ENCODE measurements at regions not wholly inside any gene's neighbourhood (a gene's known extent, or its start where the extent isn't known, plus 50 kb on each side); places are given as distances from the start of the nearest gene placed in this dataset.
"Not testable (repeated sequence)": the region's sequence is repeated elsewhere in the genome, so short reads cannot be mapped to it uniquely, and the experiment has no call there.

- FAIRE-seq (no peak), DNase-seq (ENCODE audit: low spot score) (no peak)
These were observed 70.2 kb upstream of the BTG3 start for GRCh38 chr21:17682924-17683323.

DNA sequence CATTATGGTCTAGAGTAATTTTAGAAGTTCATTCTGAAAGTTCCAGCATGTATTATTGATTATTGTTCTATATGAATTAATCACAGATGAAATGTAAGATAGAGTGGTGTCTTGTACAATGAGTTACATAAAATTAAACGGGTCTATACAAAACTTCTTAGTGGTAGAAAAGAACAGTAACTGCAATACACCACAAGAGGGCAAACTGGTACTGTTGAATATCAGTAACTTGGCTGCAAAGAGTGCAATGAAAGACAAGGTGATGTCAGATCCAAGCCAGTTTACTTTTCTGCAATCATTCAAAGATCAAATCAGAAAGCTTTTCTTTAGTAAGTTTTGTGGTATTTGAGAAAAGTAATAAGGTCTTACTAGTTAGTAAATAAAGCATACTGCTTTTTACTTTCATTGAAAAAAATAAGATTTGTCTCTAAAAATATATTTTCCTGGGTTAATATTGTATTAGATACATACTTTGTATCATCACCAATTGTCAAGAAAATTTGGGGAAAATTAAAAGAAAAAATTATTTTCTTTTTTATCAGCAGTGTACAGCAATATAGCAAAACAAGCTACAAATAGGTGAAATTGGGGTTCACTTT lies 66.4 kb upstream of the BTG3 start:
- DNase-seq (ENCODE audit: low spot score) (peak; percentile 55), FAIRE-seq (peak; percentile 9)

DNA sequence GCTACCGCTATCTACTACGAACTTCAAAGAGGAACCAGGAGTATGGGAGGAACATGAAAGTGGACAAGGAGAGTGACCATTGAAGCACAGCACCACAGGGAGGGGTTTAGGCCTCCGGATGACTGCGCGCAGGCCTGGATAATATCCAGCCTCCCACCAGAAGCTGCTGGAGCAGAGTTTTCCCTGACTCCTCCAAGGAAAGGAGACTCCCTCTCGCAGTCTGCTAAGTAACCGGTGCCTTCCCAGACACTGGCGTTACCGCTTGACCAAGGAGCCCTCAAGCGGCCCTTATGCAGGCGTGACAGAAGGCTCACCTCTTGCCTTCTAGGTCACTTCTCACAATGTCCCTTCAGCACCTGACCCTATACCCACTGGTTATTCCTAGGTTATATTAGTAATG lies 64.2 kb upstream of the BTG3 start:
- DNase-seq (ENCODE audit: low spot score); FAIRE-seq: not testable (repeated sequence)

GRCh38 chr21:17674106-17674505 lies 61.4 kb upstream of the BTG3 start:
- FAIRE-seq (no peak), DNase-seq (ENCODE audit: low spot score) (no peak)

GRCh38 chr21:17673261-17674020 lies 60.7 kb upstream of the BTG3 start:
- FAIRE-seq (no peak), DNase-seq (ENCODE audit: low spot score) (peak; percentile 19)

DNA sequence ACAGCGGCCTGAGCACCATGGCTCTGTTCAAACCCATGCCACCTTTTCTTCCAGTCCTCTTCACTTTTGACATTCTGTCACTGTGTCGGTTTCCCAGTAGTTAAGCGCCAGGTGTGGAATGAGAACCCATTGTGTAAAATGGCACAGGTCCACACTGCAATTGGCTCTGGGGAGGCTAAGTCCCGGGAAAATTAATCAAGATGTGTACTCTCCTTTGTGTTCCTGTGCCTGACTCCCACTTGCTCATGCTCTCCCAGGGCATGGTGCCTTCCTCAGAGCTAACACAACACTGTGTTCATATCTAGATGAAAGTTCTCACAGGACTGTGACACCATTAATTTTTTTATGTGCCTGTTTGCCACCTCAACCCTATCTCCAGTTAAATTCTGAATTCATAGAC lies 59.0 kb upstream of the BTG3 start:
- FAIRE-seq (no peak), DNase-seq (ENCODE audit: low spot score) (no peak)

GRCh38 chr21:17668479-17669140 lies 55.9 kb upstream of the BTG3 start:
- FAIRE-seq (no peak), DNase-seq (ENCODE audit: low spot score) (no peak)

- no peak for DNase-seq (ENCODE audit: low spot score)
- FAIRE-seq: no peak
These were observed 54.6 kb upstream of the BTG3 start for GRCh38 chr21:17667256-17667655.
